GM21447 (cell line): ENCODE measurements at regions not wholly inside any gene's neighbourhood (a gene's known extent, or its start where the extent isn't known, plus 50 kb on each side); places are given as distances from the start of the nearest gene placed in this dataset.

Experiments
- ATAC-seq: cut with Tn5 transposase; IDR thresholded peaks from one replicate; pipeline ENCODE4 v1.9.1; 2021; ENCODE audit not compliant: unreplicated experiment

DNA sequence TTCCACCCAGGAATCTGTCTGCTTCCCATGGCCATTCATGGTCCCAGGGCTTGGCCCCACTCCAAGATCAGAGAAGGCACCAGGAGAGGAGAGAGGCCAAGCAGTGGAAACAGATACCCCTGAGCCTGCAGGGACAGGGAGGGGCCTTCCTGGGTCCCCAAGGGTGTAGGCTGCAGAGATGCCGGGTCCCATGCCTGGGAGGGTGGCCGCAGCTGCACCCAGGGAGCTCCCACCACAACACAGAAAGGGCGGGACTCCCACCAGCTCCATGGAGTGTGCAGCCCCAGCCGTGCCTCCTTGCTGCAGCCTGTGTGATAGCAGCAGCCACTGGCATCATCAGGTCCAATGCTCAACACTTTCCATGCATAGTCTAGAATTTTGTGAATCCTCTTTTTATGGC lies 331.5 kb downstream of the UACA start:
- no peak for ATAC-seq

DNA sequence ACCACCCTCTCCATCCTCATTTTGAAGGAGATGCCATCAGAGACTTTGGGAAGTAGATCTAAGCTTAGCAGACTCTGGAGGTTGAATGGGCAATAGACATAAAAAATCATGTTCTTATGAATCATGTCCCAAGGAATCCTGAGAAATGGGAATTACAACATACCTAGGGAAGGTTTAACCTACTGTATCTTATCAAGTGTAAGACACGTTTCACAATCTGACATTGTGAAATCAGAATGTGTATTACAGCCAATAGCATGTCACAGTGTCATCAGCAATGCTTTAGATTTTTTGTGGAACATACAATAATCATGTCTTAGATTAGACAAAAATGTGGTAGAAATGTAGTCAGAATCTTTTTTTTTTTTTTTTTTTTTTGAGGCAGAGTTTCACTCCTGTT lies 332.4 kb upstream of the TLE3 start:
- no peak for ATAC-seq

DNA sequence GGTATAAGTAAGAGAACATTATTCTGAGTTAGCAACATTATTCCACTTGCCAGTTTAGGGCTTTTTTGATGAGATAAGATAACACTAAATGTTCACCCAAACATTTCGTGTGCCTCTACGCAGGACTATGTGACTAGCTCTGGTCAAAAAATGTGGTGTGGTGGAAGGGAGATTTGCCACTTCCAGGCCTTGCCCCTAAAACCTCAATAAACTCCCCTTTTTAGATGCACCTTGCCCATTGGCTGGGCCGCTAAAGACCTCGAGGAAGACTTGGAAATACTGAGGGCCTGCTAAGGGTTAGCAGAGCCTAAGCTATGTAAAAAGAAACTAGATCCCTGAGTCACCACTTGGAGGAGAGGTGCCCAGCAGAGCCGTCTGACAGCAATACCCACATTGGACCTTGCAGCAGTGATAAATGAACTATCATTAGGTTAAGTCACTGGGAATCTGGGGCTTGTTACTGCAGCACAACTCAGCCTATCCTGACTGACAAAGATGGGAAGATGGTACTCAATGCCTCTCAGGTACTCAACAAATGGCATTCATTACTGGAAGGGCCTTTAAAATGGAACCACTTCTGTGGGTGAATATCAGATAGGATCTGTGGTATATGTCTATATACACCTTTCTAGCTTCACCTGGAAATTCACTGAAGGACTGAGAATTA lies 331.5 kb upstream of the TLE3 start:
- ATAC-seq: no peak

DNA sequence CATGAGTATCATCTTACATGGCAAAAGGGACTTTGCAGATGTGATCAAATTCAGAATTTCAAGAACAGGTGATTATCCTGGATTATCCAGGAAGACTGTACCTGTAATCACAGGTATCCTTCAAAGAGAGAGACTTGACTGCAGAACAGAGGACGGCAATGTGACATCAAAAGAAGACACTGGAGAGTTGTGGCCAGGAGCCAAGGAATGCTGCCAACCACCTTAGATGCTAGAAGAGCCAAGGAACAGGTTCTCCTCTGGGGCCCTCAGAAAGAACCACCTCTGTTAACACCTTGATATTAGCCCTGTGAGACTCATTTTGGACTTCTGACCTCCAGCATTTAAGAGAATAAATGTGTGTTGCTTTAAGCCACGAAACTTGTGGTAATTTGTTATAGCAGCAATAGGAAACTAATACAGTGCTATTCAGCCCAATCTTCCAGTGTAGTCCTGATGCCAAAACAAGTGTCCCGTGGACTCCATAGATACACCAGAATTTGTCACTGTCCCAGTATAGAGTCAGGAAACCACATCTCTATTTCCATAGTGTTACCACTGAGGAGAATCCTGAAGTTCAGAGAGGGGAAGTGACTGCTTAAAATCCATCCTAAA lies 330.6 kb upstream of the TLE3 start:
- ATAC-seq: no peak

DNA sequence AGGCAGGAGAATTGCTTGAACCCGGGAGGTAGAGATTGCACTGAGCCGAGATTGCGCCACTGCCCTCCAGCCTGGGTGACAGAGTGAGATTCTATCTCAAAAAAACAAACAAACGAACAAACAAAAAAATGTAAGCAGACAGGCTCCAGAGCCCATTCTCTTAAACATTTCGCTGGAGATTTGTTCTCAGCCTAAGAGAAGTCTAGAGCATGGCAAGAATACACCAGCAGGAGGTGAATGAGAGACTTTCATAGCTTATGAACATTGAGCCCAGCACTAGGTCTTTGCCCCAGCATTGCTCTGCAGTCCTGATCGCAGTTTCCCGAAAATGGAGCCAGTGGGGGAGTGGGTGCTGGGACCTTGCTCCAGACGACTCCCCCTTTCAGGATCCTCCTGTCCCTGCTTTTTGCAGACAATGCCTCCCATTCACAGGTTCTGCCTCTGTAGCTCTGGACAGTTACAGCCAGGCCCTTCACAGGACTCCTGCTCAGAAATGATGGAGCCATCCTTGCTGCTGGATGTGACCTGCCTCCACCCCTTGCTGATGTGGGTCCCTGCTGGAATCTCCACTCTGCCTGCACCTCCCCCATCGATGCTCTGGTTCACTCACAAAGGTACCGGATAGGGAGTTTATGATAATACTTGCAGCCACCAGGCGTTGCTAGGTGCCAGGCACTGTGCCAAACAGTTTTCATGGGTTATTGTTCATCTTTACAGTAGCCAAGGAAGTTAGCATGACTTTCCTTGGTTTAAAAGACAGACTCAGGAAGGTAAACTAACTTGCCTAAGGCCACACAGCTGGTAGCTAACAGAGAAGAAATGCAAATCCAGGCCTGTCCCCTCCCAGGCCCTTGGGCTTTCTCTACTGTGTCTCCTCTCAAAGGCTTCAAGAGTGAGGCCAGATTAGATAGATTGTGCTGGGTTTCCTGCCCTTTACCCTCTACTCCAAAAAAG lies 329.7 kb upstream of the TLE3 start:
- no peak for ATAC-seq

DNA sequence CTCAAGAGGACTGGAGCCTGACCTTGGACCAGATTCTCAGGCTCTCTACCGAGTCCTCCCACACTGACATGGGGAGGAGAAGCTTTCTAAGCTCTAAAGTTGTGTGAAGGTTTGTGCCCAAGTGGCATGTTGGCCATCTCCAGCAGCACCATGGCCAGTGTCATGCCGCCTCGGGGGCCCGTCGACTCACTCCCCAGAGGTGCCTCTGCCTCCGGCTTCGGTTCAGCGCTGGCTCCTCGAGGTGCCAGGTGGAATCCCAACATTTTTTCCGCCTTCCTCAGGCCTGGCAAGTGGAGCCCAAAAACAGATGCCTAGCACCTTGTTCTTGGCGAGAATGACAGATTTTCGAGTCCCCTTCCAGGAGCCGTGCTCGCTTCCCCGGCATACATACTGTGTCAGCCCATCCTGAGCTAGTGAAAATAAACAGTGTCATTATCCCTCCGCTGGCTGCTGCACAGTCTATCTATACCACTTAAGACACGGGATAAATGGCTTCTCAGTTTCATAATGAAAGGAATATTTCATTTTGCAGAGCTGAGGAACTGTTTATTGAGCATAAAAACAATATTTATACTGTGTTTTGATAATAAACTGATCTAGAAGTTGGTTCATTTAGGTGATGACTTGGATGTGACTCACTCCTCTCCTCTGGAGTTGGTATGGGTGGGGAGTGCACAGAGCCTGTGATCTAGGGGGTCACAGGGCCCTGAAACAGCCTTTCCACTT lies 328.5 kb upstream of the TLE3 start:
- ATAC-seq: no peak

DNA sequence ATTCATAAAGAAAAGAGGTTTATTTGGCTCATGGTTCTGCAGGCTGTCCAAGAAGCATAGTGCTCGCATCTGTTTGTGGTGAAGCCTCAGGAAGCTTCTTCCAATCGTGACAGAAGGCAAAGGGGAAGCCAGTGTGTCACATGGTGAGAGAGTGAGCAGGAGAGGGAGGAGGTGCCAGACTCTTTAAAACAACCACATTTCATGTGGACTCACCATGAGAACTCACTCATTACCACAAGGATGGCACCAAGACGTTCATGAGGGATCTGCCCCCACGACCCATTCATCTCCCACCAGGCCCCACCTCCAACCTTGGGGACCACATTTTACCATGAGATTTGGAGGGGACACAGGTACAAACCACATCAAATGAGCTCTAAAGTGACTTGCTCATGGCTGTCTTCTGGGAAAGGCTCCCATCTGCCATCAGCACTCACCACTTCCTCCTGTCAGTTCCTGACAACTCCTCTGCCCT lies 327.3 kb upstream of the TLE3 start:
- ATAC-seq: no peak

DNA sequence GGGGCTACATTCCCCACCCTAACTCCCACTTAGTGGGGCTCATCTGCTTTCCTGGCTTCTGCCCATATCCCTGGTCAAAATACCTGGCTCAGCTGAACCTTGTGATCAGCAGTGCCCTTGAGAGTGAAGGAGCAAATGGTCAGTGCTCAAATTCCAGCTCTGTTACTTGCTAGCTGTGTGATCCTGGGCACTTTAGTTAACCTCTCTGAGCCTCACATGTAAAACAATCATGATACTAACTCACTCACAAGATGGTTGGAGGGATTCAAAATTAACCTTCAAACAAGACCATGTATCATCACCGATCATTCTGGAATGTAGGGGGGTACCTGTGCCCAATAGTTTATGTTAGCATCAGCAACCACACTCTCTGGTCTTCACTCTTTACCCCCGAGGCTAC lies 325.6 kb upstream of the TLE3 start:
- no peak for ATAC-seq

DNA sequence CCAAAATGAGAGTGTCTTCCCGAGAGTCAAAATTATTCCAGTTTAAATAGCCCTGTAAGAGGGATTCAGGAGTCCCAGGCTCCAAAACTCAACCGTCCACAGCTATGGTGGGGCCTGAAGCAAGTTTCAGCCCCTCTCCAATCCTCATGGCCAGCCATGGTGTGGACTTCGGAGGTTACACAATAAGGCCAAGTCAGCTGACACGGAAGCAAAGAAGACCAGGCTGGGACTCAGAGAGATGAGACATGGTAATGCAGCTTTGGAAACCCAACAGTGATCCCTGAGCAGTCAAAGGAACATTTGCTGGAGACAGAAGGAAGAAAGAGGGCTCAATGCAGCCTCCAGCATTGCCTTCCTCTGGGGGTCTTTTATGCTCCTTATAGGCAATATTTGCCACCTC lies 324.6 kb upstream of the TLE3 start:
- no peak for ATAC-seq

DNA sequence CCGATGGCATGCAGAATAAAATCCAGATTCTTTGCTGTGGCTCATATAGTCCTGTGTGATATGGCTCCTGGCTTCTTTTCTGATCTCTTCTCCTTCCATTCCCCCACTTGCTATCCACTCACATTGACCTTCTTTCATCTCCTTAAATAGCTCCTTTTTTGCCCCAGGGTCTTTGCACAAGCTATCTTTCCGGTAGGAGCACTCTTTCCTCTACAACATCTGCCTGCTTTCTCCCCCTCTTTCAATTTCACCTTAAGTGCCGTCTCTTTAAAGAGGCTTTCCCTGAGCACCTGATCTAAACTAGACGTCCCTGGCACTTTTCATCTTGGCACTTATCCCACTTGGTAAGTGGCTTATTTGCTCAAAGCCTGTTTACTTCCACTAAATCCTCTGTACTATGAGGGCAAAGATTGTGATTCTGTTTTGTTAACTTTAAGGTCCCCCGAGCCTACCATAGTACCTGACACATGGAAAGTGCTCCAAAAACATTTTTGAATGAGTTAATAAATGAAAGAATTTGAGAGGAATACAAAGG lies 323.3 kb upstream of the TLE3 start:
- ATAC-seq: no peak

DNA sequence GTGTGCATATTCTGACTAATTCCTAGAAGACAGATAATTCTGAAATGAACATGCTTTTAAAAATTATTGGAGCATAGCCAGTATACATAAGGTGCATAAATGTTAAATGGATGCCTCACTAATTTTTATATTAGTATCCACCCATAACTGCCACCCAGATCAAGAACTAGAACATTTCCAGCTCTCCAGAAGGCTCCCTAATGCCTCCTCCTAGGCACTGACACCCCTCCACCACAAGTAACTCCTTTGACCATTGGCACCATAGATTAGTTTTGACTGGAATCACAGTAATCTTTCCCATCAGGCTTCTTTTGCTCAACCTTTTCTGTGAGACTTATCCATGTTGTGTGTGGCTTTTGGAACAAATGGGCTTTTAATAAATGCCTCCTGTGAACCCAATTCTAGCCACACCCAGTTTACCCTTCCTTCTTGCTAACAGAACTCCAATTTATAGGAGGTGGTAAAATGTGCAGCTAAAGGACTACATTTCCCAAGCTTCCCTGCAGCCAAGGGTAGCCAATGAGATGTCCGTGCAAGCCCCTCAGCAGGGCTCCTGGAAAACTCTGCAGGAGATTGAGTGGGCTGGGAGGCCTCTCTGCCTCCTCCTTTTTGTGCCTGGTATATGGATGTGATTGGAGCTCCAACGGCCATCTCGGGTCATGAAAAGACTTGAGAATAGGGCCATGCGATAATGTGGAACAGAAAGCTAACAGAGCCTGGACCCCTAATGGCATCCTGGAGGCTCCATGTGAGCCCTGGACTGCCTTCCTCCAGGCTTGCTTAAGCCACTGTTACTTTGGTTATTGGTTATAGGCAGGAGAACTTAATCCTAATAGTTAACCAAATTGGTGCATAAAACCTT lies 322.6 kb upstream of the TLE3 start:
- ATAC-seq: no peak

DNA sequence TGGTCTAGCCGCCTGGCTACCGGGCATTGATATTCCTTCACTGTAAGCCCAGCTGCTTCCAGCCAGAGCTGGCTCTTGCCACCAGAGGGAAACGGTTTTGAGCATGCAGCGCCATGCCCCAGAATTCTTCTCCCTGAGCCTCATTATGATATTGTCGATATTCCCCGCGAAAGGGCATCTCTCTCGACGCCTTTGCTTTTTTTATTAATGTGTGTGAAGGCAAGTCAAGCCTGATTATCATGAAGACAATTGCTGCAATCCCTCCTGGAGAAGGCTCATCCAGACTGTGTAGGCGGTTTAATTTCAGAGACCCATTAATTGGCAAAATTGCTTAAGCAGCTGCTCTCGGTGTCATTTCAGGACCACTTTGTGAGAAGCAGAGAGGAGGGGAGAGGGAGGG lies 321.2 kb upstream of the TLE3 start:
- no peak for ATAC-seq

DNA sequence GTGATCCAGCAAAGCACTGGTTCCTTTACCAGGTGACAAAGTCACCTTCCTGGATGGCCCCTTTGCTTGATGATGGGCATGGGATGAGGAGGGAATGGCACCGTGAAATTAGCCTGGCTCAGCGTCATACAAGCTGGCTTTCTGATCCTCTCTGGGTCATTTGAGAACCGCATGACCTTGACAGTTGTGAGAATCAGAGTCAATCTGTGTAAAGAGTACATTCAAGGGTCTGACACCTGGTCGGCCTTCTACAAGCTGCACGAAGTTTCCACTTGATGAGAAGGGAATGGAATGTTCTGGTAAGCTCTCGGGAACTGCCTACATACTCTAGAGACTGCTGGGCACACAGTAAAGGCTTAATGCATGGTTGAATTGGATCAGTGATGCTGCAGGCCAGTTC lies 319.8 kb upstream of the TLE3 start:
- ATAC-seq: no peak

DNA sequence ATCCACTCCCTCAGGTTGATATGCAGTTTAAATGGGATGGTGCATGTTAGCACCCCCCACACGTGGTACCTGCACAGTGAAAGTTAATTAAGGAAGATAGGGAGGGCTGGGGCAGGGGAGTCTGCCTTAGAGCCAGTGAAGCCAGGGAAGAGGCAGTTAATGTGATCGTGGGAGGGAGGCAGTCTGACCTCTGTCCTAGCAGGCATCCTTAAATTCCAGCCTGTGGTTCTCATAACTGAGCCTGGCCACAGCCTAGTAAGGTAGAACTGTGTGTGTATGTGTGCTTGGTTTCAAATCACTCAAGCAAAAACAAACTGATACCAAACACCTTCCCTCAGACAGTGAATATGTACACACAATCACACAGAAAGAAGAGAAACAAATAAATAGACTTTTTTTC lies 319.1 kb upstream of the TLE3 start:
- ATAC-seq: no peak

DNA sequence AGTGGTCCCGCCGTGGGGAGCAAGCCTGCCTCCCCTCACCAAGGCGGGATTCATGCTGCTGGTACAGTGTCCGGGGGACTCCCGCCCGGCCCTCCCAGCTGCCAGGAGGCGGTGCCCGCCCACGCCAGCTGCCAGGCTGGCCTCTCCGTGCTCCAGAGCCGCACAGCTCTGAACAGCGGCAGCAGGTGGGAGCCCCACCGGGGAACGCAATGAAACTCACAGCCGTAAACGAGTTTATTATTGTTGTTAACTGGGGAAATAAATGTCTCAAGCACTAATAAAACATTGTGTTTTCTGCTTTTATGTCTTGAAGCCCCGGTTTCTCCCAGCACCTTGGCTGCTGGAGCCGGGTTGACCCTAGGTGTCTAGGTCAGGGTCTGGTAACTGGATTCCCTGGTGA lies 317.7 kb upstream of the TLE3 start:
- no peak for ATAC-seq

DNA sequence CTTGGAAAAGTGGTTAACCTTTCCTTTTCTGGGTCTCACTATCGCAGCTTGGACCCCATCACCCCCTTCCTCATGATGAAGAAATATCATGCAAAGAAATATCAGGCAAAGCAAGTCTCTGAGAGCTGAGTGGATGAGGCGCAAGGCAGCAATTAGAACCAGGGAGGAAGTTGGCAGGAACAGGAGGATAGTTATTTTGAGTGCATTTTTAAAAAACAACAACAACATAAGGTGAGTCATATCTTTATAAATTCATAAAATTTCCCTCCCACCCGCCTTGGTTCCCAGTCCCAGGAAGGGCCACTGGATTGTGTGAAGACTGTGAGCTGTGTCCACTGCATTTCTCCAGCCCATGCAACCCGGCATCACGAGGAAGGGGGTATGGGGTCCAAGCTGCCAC lies 316.9 kb upstream of the TLE3 start:
- no peak for ATAC-seq

DNA sequence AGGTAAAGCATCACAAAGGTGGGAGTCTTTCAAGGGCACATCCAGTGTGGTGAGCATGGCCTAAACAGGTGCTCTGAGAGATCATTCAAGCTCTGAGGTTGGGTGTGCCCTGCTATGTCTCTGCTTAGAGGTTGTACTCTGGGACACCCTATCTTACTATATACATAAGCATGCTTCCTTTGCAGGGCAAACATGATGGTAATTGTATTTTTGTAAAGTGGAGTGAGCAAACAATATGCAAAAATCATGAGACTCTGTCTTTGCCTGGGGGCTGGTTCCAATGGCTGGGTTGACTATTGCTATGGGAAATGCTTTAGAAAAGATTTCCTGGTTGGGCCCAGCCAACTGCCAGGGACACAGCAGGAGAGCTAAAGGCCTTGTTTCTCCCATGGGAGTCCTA lies 315.1 kb upstream of the TLE3 start:
- ATAC-seq: no peak

DNA sequence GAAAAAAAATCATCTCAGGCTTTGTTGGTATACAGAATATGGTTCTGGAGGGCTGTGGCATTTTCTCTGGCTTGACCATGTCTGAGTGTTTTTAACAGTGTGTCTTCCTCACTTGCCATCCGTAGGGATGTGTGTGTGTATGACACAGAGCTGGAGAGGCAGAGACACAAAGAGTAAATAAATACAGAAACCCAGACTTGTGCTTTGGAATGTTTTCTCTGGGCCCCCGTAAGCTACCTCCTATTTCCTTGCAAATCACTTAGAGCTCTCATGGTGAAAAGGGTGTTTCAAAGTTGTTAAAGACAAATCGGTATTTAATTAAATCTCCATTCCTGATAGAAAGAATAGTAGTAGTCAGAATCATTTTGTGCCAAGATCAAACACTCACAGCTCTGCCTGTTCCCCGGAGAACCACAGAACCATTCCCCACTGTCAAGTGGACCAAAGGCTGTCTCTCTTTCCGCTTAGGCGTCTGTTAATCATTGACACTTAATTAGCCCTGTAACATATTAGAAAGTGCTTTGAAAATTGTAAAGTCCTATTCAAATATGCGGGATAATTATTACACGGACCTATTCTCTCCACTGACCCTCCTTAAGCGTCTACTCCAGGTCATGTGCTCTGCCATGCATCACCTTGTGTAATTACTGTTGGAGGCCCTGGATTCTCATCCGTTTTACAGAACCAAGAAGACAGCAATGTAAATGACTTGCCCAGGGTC lies 313.6 kb upstream of the TLE3 start:
- no peak for ATAC-seq

DNA sequence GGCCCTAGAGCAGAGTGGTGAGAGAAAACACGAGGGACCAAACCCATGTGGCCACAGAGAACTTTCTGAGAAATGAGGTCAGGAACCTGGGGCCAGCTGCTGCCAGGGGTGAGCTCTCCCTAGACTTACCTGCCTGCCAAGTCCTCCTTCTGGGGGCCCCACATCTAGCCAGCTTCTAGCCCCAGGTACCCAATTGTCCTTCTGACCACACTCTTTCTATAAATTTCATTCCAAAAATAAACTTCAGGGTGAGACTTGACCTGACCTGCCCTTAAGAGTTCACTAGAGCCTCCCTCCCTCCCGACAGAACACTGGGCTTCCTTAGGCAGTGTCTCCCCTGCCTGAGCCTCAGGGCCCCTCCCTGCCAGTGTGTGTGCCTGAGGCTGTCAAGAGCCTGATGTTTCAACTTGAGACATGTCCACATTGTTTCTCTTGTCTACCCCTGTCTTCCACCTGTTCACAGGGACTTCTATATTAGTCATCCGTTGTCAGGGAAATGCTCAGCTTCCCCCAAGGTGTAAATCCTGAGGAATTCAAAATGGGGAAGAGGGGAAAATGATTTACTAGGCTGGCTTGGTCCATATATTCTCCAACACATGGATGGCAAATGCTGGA lies 312.8 kb upstream of the TLE3 start:
- ATAC-seq: no peak
